ENCODE measurements at regions not wholly inside any gene's neighbourhood (a gene's known extent, or its start where the extent isn't known, plus 50 kb on each side); places are given as distances from the start of the nearest gene placed in this dataset.

GRCh38 chr2:104088745-104089144 lies 765.2 kb upstream of the POU3F3 start:
- TF ChIP-seq EP300 (IDR thresholded peaks at IDR 0.05; ENCODE audit: borderline replicate concordance), result no peak
- no peak for TF ChIP-seq RAD21 (IDR thresholded peaks at IDR 0.05; ENCODE audit: low read depth)
- no peak for TF ChIP-seq FOXM1 (IDR thresholded peaks at IDR 0.05; ENCODE audit: borderline replicate concordance, low read depth)
- TF ChIP-seq TCF12 (IDR thresholded peaks at IDR 0.05; ENCODE audit: low read depth), result no peak
- TF ChIP-seq REST (IDR thresholded peaks at IDR 0.05; ENCODE audit: low read depth), result no peak
- no peak for TF ChIP-seq EGR1 (IDR thresholded peaks at IDR 0.05)
- no peak for TF ChIP-seq CREB1 (IDR thresholded peaks at IDR 0.05; ENCODE audit: low read depth)
